GM19467 (cell line): ENCODE measurements at regions not wholly inside any gene's neighbourhood (a gene's known extent, or its start where the extent isn't known, plus 50 kb on each side); places are given as distances from the start of the nearest gene placed in this dataset.
"Not testable (repeated sequence)": the region's sequence is repeated elsewhere in the genome, so short reads cannot be mapped to it uniquely, and the experiment has no call there.

Source experiments
- ATAC-seq: cut with Tn5 transposase; IDR thresholded peaks from one replicate; pipeline ENCODE4 v1.9.1; 2021; ENCODE audit warnings: mild to moderate bottlenecking, moderate library complexity; ENCODE audit not compliant: unreplicated experiment

DNA sequence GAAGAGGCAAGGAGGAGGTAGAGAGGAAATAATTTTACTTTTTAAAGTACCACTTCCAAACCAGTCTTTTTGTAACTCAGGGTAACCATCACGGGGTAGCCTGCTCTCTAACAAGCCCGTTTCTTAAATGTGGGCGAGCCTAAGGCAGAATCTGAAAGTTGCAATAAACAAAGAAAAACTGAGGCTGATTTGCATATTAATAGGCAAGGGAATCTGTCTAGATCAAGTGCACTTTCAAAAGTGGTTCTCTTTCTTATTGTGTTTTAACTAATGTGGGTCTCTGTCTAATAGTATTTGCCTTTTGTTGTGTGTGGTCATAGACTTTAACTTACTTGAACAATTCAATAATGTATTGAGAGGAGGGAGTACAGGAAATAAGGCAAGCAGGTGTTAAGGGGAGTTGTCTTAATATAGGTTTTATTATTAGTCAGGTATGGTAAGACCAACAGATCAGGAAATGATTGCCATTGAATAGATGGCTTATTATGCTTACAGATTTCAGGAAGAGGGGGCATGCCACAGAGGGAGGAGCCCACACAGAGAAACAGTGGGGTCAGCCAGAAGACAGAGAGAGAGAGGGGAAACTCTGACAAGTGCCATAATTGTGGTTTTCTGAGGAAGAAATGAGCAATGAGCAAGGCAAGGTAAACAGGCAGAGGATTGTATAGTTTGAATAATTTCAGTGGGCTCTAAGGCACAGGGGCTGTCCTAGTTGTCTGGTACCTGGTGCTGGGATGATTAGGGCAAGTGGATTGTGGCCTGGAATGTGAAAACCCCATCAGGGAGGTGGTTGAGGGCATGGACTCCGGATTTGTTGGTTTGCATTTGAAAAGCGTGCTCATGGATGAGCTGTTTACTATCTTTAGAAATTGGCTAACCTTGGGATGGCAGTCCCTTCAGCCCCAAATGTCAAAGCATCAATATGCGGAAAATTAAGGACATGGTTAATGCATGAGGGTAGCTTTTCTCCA is 237.2 kb downstream of the TOX3 start:
- no peak for ATAC-seq

DNA sequence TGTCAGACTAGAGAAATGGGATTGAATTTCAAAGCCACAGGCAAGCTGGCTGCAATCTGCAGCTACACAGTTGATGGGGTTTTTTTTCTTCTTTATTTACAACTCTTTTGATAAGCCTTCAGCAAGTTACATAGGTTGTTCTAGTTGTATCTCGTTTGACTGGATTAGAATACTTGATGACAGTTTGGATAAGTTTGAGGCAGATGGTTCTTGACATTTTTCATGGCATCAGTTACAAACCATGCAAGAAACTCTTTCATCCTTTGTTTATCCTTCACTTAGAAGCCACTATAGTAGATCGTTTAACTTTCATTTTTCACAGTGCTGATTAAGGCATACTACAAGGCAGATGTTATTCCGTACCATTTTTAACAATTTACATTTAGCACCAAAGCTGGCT is 238.9 kb downstream of the TOX3 start:
- ATAC-seq: no peak

DNA sequence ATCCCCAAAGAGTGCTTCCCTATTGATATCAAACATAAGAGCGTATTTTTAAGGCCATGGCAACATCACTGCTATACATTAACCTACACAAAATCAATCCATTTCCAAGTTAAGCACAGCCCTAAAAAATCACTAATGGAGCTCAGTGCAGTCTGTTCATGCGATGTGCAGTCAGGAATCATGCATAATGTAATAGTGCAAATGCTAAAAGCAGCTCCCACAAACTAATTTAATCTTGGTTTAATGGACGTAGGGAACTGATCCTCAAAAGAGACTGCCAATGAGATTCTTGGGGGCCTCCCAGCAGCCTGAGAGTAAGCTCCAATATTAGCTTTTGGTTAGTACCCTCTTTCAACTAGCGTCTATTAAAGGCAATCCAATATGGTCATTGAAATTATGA is 245.9 kb downstream of the TOX3 start:
- ATAC-seq: no peak

- no peak for ATAC-seq
Observed at GRCh38 chr16:52298769-52299168, 248.2 kb downstream of the TOX3 start.

DNA sequence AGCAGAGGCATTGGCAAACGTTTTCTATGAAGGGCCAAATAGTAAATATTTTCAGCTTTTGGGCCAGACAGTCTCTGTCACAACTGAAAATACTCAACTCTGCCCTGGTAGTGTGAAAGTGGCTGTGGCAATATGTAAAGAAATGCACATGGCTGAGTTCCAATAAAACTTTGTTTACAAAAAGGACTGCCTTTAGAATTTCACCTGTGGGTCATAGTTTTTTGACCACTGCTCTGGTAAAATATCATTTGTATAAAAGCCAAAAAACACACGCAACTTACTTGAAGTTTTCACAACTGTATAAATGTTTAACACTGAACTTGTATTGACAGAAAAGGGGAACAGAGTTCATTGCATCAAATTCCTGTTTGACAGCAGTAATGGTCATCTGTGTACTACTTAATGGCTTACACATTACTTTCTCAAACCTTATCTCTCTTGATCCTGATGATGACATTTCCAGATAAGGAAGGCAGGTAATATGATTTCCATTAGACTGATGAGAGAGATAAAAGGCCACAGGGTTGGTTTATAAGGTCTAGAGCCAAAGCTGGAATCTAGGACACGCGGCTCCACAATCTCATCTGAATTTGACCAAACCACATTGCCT is 250.1 kb downstream of the TOX3 start:
- not testable (repeated sequence) for ATAC-seq

DNA sequence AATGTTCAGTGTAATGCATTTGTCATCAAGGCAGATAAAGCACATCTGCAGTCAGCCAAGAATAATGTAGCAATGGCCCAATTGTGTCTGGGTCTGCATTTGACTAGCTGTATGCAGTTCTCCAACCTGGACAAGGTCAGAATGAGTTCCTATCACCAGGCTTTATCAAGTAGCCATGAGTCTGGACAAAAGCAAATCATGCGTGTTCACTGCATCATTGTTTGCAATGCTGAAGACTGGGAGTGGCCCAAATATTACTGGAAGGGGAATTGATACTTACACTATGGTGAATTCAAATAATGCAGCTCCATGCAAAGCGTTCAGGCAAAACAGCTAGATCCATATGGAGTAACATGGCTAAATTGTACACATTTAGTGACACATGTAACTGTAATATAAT is 250.9 kb downstream of the TOX3 start:
- ATAC-seq: no peak

- ATAC-seq: no peak
Observed at GRCh38 chr16:52294660-52295059, 252.3 kb downstream of the TOX3 start.

DNA sequence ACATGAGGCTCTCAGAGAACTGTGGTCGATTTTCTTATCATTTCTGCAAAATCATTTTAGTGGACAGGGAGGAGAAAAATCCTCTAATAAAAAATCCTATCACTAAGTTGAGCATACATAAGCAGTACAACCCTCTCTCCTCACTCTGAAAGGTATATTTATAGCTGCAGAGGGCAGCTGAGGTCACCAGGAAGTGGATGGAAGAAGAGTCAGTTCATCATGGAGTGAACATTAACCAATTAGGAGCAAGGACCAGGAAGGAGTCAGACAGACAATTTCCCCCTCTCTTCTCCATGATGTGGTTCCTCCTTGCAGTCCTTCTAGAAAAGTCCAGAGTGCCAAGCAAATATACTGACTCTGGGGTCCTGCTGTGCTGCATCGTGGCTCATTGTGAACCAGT is 253.7 kb downstream of the TOX3 start:
- no peak for ATAC-seq

DNA sequence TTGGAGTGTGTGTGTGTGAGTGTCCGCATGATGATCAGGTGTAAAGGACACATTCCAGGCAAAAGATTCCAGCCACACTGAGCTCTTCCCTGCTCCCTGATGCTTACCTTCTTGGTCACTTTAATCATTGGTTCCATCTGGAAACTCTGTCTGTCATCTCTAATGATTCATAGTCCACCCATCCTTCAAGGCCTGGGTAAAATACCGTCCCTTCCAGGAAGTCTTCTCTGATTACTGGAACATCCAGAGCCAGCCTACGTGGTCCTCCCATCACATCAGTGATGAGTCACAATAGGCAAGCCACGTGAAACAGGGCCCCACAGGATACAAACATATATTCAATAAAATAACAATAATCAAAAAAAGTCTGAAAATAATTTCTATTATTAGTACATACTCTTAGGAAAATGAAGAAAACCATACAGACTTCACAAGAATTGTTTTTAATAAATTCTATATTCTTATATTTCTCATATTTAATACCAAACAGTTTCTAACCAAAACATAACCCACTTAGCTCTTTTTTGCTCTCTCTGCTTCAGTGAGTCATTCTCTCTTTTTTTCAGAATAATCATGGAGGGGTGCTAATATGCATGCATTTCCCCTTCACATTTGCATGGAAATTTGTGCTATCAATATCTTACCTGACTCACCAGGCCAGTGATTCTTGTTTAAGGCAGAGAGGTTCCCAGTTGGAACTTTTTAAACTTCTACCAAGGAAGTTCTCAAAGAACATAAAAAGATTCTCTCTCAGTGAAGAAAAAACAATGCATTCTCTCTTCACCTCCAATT is 263.2 kb downstream of the TOX3 start:
- ATAC-seq: no peak

GRCh38 chr16:52283018-52283417 is 263.9 kb downstream of the TOX3 start:
- no peak for ATAC-seq

DNA sequence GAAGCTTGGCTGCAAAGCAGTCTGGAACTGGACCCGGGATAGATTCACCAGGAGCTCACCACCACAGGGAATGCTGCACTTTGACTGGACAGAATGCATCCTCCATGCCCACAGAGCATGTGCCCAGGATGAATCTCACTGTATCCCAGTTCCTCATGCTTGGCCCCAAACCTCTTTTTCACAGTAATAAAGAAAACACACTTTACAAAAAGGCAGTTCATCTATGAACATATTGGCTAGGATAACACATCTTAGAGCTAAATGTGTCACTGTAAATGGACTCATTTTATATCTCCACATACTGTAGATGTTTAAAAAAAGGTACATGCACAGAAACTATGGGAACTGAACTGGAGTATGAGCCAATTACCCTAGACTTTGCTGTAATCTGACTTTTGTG is 266.9 kb downstream of the TOX3 start:
- no peak for ATAC-seq

- no peak for ATAC-seq
Observed at GRCh38 chr16:52271088-52271750, 275.7 kb downstream of the TOX3 start.

DNA sequence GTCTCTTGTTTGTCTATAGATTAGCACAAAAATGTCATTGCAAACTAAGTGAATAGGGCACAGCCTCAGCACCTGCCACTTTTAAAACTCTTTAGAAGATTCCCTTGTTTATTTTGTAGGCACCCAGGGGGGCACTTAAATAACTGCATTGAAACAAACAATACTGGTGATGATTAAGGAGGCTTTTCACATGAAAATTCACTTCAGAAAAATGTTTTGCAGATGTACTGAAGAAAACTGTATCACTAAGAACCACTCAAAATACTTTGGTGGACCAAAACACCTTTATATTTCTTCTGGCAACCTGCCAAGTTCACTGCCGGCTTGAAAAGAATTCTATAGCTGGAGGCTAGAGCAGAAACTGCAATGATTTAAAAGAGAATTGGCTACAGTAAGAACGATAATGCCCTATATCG is 281.5 kb downstream of the TOX3 start:
- no peak for ATAC-seq

GRCh38 chr16:52257534-52257933 is 289.4 kb downstream of the TOX3 start:
- no peak for ATAC-seq

- ATAC-seq: no peak
Observed at GRCh38 chr16:52256310-52257078, 290.4 kb downstream of the TOX3 start.

DNA sequence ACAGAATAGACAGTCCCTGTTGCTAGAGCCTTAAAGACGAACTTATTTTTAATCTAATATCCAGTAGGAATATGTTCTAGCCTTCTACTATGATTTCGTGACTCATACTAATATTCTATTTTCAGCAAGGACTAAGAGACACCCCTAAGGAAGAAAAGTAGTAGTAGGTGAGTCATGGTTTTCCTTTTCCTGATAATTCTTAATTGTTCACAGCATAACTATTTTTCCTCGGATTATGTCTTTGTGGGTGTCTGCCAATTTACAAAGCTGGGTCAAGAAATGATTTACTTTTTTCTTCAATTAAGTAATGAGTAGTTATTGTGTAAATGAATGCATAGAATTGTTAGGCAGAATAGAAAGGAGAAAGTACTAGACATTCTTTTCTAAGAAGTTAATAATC is 292.2 kb downstream of the TOX3 start:
- no peak for ATAC-seq

- ATAC-seq: no peak
Observed at GRCh38 chr16:52252680-52253079, 294.3 kb downstream of the TOX3 start.

- no peak for ATAC-seq
Observed at GRCh38 chr16:52251495-52251894, 295.4 kb downstream of the TOX3 start.

DNA sequence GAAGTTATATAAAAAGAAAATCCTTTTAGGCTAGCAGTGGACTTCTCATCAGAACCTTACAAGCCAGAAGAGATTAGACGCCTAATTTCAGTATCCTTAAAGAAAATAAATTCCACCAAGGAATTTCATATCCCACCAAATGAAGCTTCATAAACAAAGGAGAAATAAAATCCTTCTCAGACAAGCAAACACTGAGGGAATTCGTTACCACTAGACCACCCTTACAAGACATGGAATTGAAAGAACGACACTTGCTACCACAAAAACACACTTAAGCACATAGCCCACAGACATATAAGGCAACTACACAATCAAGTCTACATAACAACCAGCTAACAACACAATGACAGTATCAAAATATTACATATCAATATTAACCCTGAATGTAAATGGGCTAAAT is 299.2 kb downstream of the TOX3 start:
- ATAC-seq: no peak

GRCh38 chr16:52238710-52239109 is 308.2 kb downstream of the TOX3 start:
- no peak for ATAC-seq
